ENCODE measurements at regions not wholly inside any gene's neighbourhood (a gene's known extent, or its start where the extent isn't known, plus 50 kb on each side); places are given as distances from the start of the nearest gene placed in this dataset.
"Not testable (repeated sequence)": the region's sequence is repeated elsewhere in the genome, so short reads cannot be mapped to it uniquely, and the experiment has no call there.

DNA sequence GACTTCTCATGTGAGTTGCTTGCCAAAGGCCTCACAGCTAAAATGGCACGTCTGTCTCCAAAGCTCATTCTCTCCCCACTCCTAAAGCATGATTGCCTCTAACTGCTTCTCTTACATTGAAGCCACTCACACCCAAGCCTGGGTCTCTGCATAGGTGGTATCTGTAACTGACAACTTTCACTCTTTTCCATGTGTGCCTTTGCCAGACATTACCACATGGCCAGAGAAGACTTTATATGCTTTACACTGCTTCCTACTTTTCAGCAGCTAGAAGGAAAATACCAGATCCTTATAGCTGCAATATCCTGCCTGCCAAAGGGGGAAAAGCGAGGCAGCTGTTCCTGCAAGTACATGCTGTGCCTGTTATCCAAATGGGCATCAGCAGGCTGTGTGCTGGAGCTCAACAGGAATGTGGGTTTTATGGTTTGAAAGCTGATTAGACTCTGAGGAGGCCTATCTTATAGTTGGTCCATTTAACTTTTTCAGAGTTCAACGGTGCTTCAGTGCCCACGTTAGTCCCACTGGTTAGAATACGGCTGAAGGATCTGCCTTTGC, 547.1 kb downstream of the RAB38 start:
- no peak for DNase-seq

DNA sequence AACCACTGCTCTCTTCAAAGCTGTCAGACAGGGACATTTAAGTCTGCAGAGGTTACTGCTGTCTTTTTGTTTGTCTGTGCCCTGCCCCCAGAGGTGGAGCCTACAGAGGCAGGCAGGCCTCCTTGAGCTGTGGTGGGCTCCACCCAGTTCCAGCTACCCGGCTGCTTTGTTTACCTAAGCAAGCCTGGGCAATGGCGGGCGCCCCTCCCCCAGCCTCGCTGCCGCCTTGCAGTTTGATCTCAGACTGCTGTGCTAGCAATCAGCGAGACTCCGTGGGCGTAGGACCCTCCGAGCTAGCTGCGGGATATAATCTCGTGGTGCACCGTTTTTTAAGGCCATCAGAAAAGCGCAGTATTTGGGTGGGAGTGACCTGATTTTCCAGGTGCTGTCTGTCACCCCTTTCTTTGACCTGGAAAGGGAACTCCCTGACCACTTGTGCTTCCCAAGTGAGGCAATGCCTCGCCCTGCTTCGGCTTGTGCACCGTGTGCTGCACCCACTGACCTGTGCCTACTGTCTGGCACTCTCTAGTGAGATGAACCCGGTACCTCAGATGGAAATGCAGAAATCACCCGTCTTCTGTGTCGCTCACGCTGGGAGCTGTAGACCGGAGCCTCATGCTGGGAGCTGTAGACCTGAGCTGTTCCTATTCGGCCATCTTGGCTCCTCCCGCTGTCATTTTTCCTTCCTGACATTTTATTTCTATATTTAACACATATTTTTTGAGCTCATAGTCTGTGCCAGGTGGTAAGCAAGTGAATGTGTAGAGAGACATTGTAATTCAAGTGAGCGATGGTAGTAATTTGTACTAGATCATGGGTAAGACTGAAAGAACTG, 551.5 kb downstream of the RAB38 start:
- not testable (repeated sequence) for DNase-seq

DNA sequence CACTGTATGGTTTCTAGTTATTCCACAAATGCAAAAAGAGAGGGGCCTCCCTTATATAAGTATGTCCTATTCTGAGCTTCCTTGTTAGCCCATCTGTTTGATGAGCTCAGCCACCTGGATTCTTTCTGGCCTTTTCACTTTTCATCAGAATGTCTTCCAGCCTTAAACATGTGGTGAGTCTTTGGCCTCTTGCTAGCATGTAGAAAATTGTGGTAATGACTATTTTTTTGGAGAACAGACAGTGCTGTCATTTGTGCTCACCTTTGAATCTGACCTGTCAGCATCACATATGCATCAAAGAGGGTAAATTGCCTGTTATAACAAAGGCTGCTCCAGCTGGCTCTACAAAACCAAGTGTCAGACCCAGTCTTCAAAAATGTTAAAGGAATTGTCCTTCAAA, 558.7 kb downstream of the RAB38 start:
- no peak for DNase-seq

DNA sequence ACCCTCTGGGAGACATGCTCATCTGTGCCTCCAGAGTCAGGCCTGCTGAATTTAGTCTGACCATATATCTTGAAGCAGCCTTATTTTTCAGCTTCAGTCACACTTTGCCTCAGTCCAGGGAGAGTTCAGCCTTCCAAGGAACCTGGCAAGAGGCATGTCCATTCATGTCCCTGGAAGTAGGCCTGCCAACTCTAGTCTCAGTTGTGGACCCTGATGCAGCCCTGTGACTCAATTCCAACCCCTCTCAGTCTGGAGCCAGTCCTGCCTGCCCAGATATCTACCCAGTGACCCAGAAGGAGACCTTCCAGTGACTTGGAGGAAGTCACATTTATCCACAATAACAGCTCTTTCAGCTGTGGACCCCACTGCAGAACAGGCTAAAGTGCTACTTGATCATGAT, 566.6 kb downstream of the TMEM135 start:
- DNase-seq = no peak

DNA sequence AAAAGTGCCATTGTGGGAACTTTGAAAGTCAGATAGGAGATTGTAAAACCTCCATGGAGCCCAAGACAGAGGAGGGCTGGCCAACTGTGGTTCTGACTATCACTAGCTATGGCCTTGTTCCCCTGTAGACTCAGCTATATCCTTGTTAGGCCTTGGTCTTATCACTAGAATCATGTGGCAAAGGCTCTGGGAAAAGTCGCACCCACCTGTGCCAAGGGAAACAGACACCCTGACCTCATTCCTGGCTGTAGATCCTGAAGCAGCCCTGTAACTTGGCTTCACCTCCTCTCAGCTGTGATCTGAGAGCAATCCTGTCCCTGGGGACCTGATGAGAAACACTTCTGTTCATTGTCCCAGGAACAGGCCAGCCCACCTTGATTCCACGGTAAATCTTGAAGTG, 566.2 kb downstream of the TMEM135 start:
- no peak for DNase-seq

DNA sequence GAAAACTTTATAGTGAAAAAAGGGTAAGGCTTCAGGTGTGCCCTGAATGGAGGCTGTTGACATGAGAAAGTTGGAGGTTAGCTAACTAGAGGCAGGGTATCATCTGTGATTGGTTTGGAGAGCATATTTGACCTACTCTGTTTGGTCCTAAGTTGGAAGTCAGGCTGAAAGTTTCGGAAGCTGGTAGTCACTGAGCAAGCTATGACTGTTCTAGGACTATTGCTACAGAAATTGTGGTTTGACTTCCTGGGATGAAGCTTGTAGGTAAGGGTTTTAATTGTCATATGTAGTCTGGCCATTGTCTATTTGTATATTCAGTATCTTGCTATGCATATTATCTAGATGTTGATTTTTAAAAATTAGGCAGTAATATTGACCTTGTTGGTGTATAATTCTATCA, 565.0 kb downstream of the TMEM135 start:
- DNase-seq = no peak

DNA sequence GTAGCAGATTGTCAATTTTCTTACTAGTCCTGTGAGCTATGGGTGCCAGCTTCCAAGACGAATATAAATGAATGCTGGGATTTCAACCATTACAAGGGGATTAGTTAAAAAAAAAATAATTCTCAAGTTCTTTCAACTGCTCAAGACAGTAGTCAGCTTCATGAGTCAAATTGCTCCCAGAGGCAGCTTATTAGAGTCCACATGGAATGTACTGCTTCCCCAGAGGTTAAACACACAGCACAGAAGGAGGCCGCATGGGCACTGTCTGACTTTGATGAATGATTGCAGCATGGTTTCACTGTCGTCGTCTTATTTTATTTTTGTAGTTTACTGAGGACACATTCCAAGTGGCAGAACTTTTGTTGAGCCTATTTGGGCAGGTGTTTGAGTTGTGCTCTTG, 563.2 kb downstream of the TMEM135 start:
- DNase-seq = no peak

DNA sequence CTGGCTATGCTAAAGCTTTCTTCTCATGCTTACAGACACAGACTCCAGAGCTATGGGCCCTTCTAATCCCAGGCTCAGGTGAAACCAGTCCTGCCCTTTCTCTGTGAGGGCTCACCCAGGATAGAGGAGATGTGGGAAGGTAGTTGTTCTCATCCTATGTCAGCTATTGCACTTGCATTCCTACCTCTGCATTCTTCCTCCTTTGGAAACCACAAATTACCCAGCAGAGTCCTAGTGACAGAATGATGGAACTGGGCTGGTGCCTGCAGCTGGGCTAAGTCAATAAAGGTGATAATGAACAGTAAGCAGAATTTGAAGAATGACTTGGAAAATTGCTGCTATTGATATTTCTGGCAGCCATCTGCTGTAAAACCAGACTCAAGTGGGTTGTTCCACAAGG, 560.0 kb downstream of the TMEM135 start:
- no peak for DNase-seq

DNA sequence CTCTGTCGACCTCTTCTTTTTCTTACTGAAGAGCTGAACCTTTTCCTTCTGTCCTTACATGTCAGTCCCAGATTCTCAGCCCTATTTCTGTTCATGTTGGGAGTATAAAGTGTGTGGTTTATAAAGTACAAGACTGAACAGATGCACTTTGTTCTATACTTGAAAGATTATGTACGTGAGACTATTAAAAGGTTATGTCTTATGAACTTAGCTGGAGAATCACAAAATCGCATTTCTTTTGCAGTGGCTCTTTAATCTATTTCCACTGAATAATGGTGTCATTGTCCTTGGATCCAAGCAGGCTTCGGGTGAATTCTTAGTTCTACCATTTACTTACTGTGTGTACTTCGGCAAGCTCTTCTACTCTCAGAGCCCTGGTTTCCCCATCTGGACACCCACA, 558.4 kb downstream of the TMEM135 start:
- DNase-seq = no peak

DNA sequence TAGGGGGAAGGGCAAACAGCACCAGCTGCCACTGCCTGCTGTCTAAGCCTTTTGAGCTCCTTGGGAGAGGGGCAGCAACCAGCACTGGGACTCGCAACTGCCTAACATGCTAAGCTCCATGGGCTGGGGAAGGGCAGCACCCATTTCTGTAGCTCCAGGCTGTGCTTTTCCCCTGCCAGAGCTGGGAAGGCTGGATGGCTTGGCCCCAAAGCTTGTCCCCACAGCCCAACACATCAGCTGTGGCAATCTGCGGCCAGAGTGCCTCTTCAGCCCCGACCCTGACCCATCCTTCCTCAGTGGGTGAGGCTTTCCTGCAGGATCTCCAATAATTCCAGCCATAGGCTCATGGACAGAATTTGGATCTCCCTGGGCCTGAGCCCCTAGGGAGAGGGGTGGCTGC, 551.3 kb downstream of the TMEM135 start:
- DNase-seq = no peak

DNA sequence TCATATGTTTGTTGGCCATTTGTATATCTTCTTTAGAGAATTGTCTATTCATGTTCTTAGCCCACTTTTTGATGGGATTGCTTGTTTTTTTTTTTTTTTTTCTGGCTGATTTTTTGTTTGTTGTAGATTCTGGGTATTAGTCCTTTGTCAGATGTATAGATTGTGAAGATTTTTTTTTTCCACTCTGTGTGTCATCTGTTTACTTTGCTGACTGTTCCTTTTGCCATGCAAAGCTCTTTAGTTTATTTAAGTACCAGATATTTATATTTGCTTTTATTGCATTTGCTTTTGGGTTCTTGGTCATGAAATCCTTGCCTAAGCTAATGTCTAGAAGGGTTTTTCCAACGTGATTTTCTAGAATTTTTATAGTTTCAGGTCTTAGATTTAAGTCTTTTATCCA, 547.9 kb downstream of the TMEM135 start:
- DNase-seq = not testable (repeated sequence)

DNA sequence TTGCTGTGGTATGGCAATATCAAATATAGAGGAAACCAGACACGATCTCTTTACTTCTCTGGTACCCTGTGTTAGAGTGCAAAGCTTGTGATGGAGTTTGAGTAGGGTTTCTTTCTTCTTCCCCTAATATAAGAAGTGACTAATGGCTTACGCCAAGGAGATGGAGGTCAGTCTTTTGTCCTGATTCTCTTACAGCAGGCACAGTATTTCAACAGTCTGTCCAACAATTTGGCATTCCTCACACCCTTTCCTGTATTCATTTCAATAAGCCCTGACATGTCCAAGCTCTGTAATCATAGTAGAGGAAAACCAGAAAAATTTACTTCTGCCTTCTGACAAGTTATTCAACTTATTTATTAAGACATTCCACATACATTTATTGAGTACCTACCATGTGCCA, 546.2 kb downstream of the TMEM135 start:
- DNase-seq = no peak

DNA sequence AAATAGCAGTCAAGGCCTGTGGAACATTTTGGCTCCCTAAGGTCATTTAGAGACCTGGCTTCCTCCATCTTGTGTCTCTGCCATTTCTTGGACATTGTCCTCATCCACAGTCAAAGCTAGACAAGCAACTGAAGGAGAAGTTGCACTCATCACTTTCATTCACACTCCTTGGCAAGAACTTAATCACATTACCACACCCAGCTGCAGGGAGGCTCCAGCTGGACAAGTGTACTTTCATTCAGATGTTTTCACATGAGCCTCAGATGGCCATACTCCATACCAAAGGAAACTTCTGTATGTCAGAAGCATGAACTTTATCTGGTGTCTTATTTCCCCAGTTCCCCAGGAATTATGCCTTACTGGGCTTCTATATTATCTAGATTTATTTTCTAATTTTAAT, 537.4 kb downstream of the TMEM135 start:
- DNase-seq = no peak

DNA sequence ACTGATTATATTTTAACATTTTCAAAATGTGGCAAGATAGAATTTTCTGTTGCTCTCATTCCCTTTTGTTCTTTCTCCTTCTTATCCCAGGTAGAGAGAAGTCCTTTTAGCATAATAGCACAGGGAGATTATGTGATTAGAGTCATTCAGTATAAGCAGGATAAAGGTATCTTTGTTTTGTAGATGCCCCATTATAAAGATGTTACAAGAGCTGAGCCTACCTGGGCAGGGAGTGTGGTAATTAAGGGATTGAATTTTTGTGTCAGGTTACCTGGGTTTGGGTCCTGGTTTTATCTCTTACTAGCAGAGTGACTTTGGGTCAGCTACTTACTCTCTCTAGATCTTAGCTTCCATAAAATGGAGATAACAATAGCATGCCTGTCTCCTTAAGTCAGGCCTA, 536.5 kb downstream of the TMEM135 start:
- DNase-seq = no peak

DNA sequence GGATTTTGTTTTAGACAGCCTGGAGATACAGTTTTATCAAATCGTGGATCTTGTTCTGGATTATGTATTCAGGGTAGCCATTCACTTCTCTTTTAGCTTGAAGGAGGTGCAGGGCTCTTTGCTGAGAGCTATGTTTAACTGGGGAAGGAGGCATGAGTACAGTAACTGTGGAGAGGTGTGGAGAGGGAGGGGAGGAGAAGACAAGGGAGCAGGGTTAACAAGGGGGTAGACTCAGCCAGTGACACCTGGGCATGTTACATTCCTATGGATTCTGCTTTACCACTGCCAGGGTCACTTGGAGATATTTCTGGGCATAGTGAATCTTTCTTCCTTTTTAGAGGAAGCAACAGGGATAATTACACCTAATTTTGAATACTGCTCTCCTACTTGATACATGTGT, 536.0 kb downstream of the TMEM135 start:
- DNase-seq = no peak

DNA sequence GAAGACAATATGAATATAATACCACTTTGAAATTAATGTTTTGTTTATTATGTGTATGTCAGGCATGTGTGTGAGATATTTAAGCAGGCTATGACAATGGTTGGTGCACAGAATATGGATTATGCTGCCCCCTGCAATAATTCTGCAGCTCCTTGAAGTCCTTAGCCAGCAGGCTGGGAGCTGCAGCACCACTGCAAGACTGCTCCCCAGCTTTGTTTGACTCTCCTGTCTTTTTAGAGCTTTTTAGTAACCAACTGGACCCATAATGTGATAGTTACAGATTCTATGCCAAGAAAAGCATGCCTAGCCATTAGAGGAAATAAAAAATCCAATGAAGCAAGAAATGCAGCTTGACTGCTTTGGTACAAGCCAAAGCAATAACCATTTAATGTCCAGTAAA, 535.1 kb downstream of the TMEM135 start:
- DNase-seq = no peak

DNA sequence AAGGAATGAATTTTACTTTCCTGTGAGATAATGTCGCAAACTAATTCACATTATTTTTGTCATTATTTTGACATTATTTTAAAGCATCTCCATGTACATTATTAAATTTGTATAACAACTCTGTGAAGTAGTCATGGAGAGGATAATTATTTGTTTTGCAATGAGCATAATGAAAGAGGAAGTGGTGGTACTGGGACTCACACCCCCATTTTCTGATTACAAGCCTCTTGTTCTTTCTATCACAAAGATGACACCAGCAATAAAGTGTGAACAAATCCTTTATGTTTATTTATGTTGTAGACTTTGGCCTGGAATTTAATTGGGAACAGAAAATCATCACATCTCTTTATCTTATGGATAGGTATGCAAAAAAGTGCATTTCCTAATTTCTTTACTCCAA, 522.6 kb downstream of the TMEM135 start:
- no peak for DNase-seq

DNA sequence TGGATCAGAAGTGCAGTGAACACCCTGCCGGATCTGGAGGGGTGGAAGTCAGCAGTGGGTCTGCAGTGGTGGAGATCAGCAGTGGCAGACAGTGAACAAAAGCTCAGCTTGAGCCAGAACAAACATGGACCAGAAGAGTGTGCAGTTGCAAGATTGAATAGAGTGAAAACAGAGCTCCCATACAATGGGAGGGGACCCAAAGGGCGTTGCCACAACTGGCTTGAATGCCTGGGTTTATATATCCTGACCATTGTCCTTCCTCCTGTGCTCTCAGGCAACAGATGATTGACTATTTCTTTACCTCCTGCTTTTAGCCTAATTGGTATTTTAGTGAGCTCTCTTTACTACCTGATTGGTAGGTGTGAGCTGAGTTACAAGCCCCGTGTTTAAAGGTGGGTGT, 522.1 kb downstream of the TMEM135 start:
- DNase-seq = not testable (repeated sequence)

DNA sequence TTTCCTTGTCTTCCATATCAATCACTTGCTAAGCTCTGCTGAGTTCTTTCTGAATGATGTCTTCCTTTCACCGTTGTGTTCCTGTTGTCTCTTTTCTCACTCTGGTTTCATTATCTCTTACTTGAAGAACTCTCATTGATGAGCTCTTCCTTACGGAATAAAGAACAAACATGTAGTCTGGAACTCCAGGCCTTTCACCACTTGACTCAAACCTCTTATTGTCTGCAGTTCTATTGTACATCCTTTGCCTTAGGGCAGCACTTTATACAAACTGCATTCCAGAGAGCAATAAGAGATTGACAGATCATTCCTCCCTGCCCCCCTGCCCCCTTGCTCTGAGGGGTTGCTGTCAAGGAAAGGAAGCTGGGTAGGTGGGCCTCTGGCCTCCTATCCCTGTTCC, 517.4 kb downstream of the TMEM135 start:
- DNase-seq = no peak

DNA sequence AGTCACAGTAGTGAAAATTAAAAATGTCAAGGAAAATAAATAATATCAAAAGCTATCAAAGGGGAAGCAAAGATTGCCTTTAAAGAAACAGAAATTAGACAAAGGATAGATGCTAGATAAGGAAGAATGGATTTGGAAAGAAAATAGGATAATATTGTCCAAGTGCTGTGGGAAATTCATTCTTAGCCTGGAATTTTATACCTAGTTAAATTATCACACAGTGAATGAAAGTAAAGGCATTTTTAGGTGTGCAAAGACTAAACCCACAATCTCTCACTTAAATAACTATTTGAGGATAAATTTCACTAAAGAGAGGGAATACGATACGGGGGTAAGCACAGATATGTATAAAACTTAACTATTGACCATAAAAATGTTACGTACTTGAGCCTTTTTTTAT, 511.1 kb downstream of the TMEM135 start:
- no peak for DNase-seq

DNA sequence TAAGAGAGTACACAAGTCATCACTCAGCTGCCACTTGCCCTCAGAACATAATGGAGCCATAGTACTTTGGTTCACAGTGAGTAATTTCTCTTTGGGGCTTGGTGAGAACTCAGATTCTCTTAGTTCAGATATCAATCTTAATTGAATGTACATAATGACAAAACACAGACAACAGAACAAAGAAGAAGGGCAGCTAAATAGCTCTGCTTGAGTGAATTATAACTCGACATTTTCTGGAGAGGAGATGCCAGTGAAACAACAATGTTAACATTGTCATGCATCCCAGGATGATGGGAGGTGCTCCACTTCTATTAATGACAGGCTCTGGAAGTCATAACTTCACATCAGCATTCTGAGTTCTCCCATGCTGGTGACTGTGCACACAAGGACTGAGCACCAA, 508.1 kb downstream of the TMEM135 start:
- DNase-seq = no peak

DNA sequence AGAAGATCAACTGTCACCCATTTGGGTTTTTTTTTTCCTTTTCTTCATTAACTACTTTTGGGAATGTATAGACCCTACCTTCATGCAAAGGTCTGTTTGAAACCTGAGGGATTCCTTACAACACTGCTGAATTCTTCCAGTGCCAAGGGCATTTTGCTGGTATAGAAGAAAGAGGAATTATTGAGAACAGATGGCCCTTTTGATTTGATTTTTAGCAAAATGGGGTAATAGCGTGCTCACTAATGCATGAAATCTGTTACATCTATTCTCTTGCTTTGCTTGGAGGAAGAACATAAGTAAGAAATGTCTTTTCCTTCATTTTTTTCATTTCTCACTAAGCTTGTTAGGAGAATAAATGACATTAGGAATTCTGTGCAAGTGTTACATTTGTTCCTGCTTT, 501.9 kb downstream of the TMEM135 start:
- no peak for DNase-seq

DNA sequence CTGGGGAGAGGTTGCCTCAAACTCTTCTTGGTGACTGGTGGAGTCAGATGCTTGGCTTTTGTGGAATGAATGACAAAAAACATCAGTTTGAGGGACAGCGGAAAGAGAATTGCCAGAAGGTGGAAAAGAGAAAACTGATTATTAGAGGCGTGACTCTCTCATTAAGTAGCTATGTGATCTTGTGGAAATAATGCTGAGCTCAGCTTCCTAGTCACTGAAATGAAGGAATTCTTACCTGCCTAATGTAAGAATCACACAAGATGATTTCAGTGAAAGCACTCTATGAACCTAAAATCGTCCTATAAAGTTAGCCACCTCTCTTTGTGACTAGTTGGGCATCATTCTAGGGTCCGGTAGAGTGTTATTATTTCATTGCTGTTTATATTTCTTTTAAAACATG, 498.8 kb downstream of the TMEM135 start:
- DNase-seq = no peak

DNA sequence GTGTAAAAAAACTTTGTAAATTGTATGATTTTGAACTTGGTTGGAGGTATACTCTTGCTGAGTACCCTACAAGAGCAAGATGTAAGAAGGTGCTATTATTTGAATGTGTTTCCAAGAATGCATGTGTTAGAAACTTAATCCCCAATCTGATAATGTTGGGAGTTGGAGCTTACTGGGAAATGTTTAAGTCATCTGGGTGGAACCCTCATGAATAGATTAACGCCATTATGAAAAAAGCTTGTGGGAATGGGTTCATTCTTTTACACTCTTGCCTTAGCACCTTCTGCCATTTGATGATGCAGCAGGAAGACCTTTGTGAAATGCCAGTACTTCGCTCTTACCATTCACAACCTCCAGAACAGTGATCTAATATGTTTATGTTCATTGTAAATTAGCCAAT, 498.3 kb downstream of the TMEM135 start:
- no peak for DNase-seq

DNA sequence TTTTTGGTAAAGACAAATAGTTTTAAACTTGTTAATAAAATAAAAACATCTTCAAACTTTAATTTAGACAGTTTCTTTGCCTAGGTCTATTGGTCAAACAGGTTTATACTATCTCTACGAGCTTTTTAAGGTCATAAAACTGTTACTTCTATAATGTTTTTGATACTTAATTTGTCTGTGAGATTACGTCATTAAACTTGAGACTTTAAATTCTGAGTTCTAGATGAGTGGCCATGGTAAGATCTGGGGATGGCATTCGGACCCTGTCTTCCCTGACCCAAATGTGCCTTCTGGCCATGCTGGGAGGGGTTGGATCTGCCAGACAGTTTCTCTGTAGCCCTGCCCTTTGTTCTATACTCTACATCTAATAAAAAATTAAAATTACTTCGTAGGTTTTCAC, 497.8 kb downstream of the TMEM135 start:
- no peak for DNase-seq
